Heart right ventricle (tissue), 16 donors: ENCODE measurements at regions not wholly inside any gene's neighbourhood (a gene's known extent, or its start where the extent isn't known, plus 50 kb on each side); places are given as distances from the start of the nearest gene placed in this dataset.
A peak's percentile ranks its signal among the peaks of the same experiment; 100 is the strongest.

Source experiments
- ATAC-seq, 8 donors: fragments of 200-7000 bp; cut with Tn5 transposase; one replicate each; pipeline ENCODE4 v1.9.1; 2020; ENCODE audit warnings: mild to moderate bottlenecking in 8 of 8, moderate library complexity in 8 of 8, moderate number of reproducible peaks in 1 of 8
- DNase-seq, 2 donors: peaks; one replicate each; pipeline ENCODE4 v3.0.0-alpha.2; 2020
- H3K27ac ChIP-seq, 10 donors: fragments of 200-600 bp; sonication (generic) in 2 of 10; one replicate each; pipeline versions ENCODE4 v1.5.0 to v1.8.0; 2020 to 2022; ENCODE audit warnings: mild to moderate bottlenecking in 3 of 10
- H3K27me3 ChIP-seq, 7 donors: fragments of 200-600 bp; one replicate each; pipeline ENCODE4 v1.8.0; 2021 to 2022; ENCODE audit warnings: mild to moderate bottlenecking in 2 of 7
- H3K36me3 ChIP-seq, 9 donors: fragments of 200-600 bp; sonication (generic) in 1 of 9; one replicate each; pipeline versions ENCODE4 v1.5.0 to v1.8.0; 2020 to 2022; ENCODE audit warnings: mild to moderate bottlenecking in 2 of 9
- H3K4me1 ChIP-seq, 9 donors: fragments of 200-600 bp; sonication (generic) in 1 of 9; one replicate each; pipeline versions ENCODE4 v1.5.0 to v1.8.0; 2020 to 2022; ENCODE audit warnings: mild to moderate bottlenecking in 4 of 9
- H3K4me3 ChIP-seq, 10 donors: fragments of 200-600 bp; sonication (generic) in 2 of 10; one replicate each; pipeline versions ENCODE4 v1.5.0 to v1.8.0; 2020 to 2022; ENCODE audit warnings: mild to moderate bottlenecking in 7 of 10, moderate library complexity in 2 of 10
- H3K9me3 ChIP-seq, 11 donors: fragments of 200-600 bp in 10 of 11; sonication (generic) in 2 of 11; one replicate each; pipeline versions ENCODE4 v1.5.0 to v1.8.0; 2013 to 2022; ENCODE audit warnings: mild to moderate bottlenecking in 2 of 11, control low read depth in 1 of 11, moderate library complexity in 1 of 11
- CTCF ChIP-seq, 9 donors: fragments of 200-600 bp; sonication (generic) in 2 of 9; IDR thresholded peaks; one replicate each; pipeline versions ENCODE4 v1.5.0 to v1.8.0; 2021 to 2022; ENCODE audit warnings: antibody characterized with exemption in 9 of 9, mild to moderate bottlenecking in 5 of 9, moderate library complexity in 1 of 9
- WGBS, 2 donors: extraction: QIAGEN DNeasy Blood & Tissue Kit; methylation state at CpG; one replicate each; pipeline ENCODE4 v1.1.7; 2013; ENCODE audit warnings: inconsistent platforms in 1 of 2; 5-methylcytosine and 5-hydroxymethylcytosine counted together
- intact Hi-C, 10 donors: fragments of 100-400 bp; cut with DNase I; formaldehyde crosslinking; loops; one replicate each; pipeline versions ENCODE4 v1.11.1 to v1.14.2; 2022
- donor health status: Arrhythmogenic right ventricular cardiomyopathy.
- donor health status: ischemic (EF 13 %, LVEDD 7.1; RV severe dilation, severe dysfunction).
- donor health status: healthy with polysubstance abuse.
- donor health status: DM: no; HTN: yes; CAD: no.
- donor health status: DM: no; HTN: no; CAD: no.
- donor health status: ischemic (EF 25% LVEDD 6.9; RV normal size, moderate dysfunction).
- donor health status: ischemic (EF 25% LVEDD 5.7; RV mildly dilated, moderate dysfunction).
- donor health status: healthy.
- donor health status: DM: yes; HTN: yes; CAD: no.
- donor health status: Ischemic cardiomyopathy.
- donor health status: ischemic (EF 35%, LVEDD 5.7; RV mildly dilated, moderate dysfunction).
- donor health status: nonischemic (EF 11% LVEDD 7.7; RV severe dilation, severe dysfunction).
- donor health status: DM: yes; HTN: yes; CAD: no.
- donor health status: PGD.
- donor health status: ischemic (EF 29% LVEDD 5.4; RV normal size, mild dysfunction).
- donor health status: nonischemic (EF 23%, LVEDD 6.1; RV moderate dilation, normal function).

- peak in 1 of 2 donors; percentile 55 for DNase-seq
- Histone ChIP-seq H3K27ac (peak overlapping the region; percentile 38 to 91 (median 72)), H3K27me3 (no peaks in the 10 kb centered on the region), H3K4me3 (no peak overlapping the region), H3K9me3 (no peaks in the 10 kb centered on the region), H3K4me1 (peaks cover 14 to 94% (median 65%) of the 10 kb centered on the region in 9 donors), H3K36me3 (no peaks in the 10 kb centered on the region)
- no peak for TF ChIP-seq CTCF (IDR thresholded peaks at IDR 0.05)
- ATAC-seq: peak; percentile 59 to 87 (median 80)
- intact Hi-C loops: loop anchor here in 3 of 10 donors (5.0 to 10.0 kb wide), 2 partner anchors 44 to 46 kb away; no protein-coding TSS in a partner anchor
- 36 to 50% methylated on average over 5 of the region's 5 CpGs for WGBS, 2 donors
Observed at GRCh38 chr13:31890946-31891345, 140.6 kb upstream of the FRY start.

GRCh38 chr13:31891472-31891871 lies 140.1 kb upstream of the FRY start:
- Histone ChIP-seq H3K4me1 (peaks cover 12 to 94% (median 65%) of the 10 kb centered on the region in 9 donors), H3K9me3 (no peaks in the 10 kb centered on the region), H3K36me3 (no peaks in the 10 kb centered on the region), H3K4me3 (no peak overlapping the region), H3K27me3 (no peaks in the 10 kb centered on the region), H3K27ac (peak overlapping the region; percentile 37 to 91 (median 72))
- intact Hi-C loops: loop anchor here in 3 of 10 donors (5.0 to 10.0 kb wide), 2 partner anchors 44 to 47 kb away; no protein-coding TSS in a partner anchor
- TF ChIP-seq CTCF (IDR thresholded peaks at IDR 0.05): no peak
- 22 to 27% methylated on average over 2 of the region's 2 CpGs for WGBS, 2 donors
- ATAC-seq (peak; percentile 12 to 56 (median 42)), DNase-seq (no peak)

GRCh38 chr13:31894931-31895330 lies 136.6 kb upstream of the FRY start:
- Histone ChIP-seq H3K27me3 (no peaks in the 10 kb centered on the region), H3K9me3 (no peaks in the 10 kb centered on the region), H3K4me1 (peaks cover 23 to 98% (median 72%) of the 10 kb centered on the region in 9 donors), H3K27ac (peak overlapping the region in 7 of 10 donors; percentile 21 to 91 (median 75)), H3K4me3 (no peak overlapping the region), H3K36me3 (no peaks in the 10 kb centered on the region)
- intact Hi-C loops: loop anchor here in 4 of 10 donors (5.0 to 10.0 kb wide), 2 partner anchors 48 to 50 kb away; no protein-coding TSS in a partner anchor
- ATAC-seq (no peak), DNase-seq (no peak)
- no peak for TF ChIP-seq CTCF (IDR thresholded peaks at IDR 0.05)
- 29 to 61% methylated on average over 1 of the region's 1 CpG for WGBS, 2 donors

- peaks cover 0 to 3% (median 0%) of the 10 kb centered on the region in 11 donors for H3K9me3 ChIP-seq
- H3K4me1 ChIP-seq: peaks cover 23 to 90% (median 69%) of the 10 kb centered on the region in 9 donors
- intact Hi-C loops: loop anchor here in 2 of 10 donors (5.0 to 10.0 kb wide), 2 partner anchors 48 to 51 kb away; no protein-coding TSS in a partner anchor
- no peaks in the 10 kb centered on the region for H3K27me3 ChIP-seq
- H3K4me3 ChIP-seq: no peak overlapping the region
- DNase-seq (no peak), ATAC-seq (peak in 4 of 8 donors; percentile 43 to 59 (median 44))
- H3K36me3 ChIP-seq: no peaks in the 10 kb centered on the region
- WGBS, 2 donors: 33 to 52% methylated on average over 3 of the region's 3 CpGs
- no peak for TF ChIP-seq CTCF (IDR thresholded peaks at IDR 0.05)
- H3K27ac ChIP-seq: peak overlapping the region; percentile 45 to 91 (median 72)
Observed at GRCh38 chr13:31895691-31896090, 135.9 kb upstream of the FRY start.
